ENCODE measurements at regions not wholly inside any gene's neighbourhood (a gene's known extent, or its start where the extent isn't known, plus 50 kb on each side); places are given as distances from the start of the nearest gene placed in this dataset.

- DNase-seq (ENCODE audit: extremely low spot score) = no peak
- CTCF ChIA-PET = interaction anchor here (1.9 kb wide), 1 partner anchor 17 kb away, joined by 12 read pairs; no protein-coding TSS in a partner anchor
- POLR2A ChIA-PET = no interaction called here
- TF ChIP-seq CTCF (IDR thresholded peaks at IDR 0.05; ENCODE audit: control extremely low read depth, extremely low read depth, low read depth, missing control alignments) = no peak
These were observed 377.4 kb downstream of the CD109 start for GRCh38 chr6:74073429-74073828.

GRCh38 chr6:74071214-74071613, 375.2 kb downstream of the CD109 start:
- ChIA-PET POLR2A (no interaction called here), CTCF (no interaction called here)
- no peak for TF ChIP-seq CTCF (IDR thresholded peaks at IDR 0.05; ENCODE audit: control extremely low read depth, extremely low read depth, low read depth, missing control alignments)
- no peak for DNase-seq (ENCODE audit: extremely low spot score)

GRCh38 chr6:74070711-74071110, 374.7 kb downstream of the CD109 start:
- TF ChIP-seq CTCF (IDR thresholded peaks at IDR 0.05; ENCODE audit: control extremely low read depth, extremely low read depth, low read depth, missing control alignments) = no peak
- ChIA-PET CTCF (no interaction called here), POLR2A (no interaction called here)
- no peak for DNase-seq (ENCODE audit: extremely low spot score)

- no peak for TF ChIP-seq CTCF (IDR thresholded peaks at IDR 0.05; ENCODE audit: control extremely low read depth, extremely low read depth, low read depth, missing control alignments)
- ChIA-PET POLR2A (no interaction called here), CTCF (interaction anchor here (0.6 kb wide), 1 partner anchor 21 kb away, joined by 3 read pairs; no protein-coding TSS in a partner anchor)
- no peak for DNase-seq (ENCODE audit: extremely low spot score)
These were observed 374.1 kb downstream of the CD109 start for GRCh38 chr6:74070091-74070490.

- POLR2A ChIA-PET = no interaction called here
- no peak for DNase-seq (ENCODE audit: extremely low spot score)
- CTCF ChIA-PET = interaction anchor here (1.1 to 1.5 kb wide), 2 partner anchors 10 to 1135 kb away, joined by 3 read pairs; no protein-coding TSS in a partner anchor
- no peak for TF ChIP-seq CTCF (IDR thresholded peaks at IDR 0.05; ENCODE audit: control extremely low read depth, extremely low read depth, low read depth, missing control alignments)
These were observed 373.1 kb downstream of the CD109 start for GRCh38 chr6:74069089-74069581.

GRCh38 chr6:74066168-74066871, 370.3 kb downstream of the CD109 start:
- TF ChIP-seq CTCF (IDR thresholded peaks at IDR 0.05; ENCODE audit: control extremely low read depth, extremely low read depth, low read depth, missing control alignments) = no peak
- no peak for DNase-seq (ENCODE audit: extremely low spot score)
- POLR2A ChIA-PET = no interaction called here
- CTCF ChIA-PET = interaction anchor here (1.8 kb wide), 1 partner anchor 29 kb away, joined by 5 read pairs; no protein-coding TSS in a partner anchor

Data from GM10248 (cell line).